ENCODE measurements at regions not wholly inside any gene's neighbourhood (a gene's known extent, or its start where the extent isn't known, plus 50 kb on each side); places are given as distances from the start of the nearest gene placed in this dataset.

GRCh38 chr7:116310141-116310540 lies 99.8 kb downstream of the TES start:
- POLR2A ChIA-PET = no interaction called here
- H3K36me3 Mint-ChIP-seq (ENCODE audit: low read depth) = no peaks in the 10 kb centered on the region
- H3K4me3 Mint-ChIP-seq = no peak overlapping the region
- DNase-seq (no peak), ATAC-seq (no peak)
- CTCF ChIA-PET = no interaction called here
- H3K27me3 Mint-ChIP-seq = peaks cover 9% of the 10 kb centered on the region
- intact Hi-C loops (cut with DNase I, micrococcal nuclease) = loop anchor here in 1 of 2 experiments (10.0 kb wide), 1 partner anchor 1375 kb away; no protein-coding TSS in a partner anchor
- no peak overlapping the region for H3K27ac Mint-ChIP-seq
- peaks cover 7% of the 10 kb centered on the region for H3K4me1 Mint-ChIP-seq
- H3K9me3 Mint-ChIP-seq (ENCODE audit: low read depth) = no peaks in the 10 kb centered on the region

GRCh38 chr7:116311259-116311658 lies 100.9 kb downstream of the TES start:
- CTCF ChIA-PET = interaction anchor here (1.2 to 1.5 kb wide), 2 partner anchors 131 to 281 kb away, joined by 3 to 4 read pairs; no protein-coding TSS in a partner anchor
- no peaks in the 10 kb centered on the region for H3K36me3 Mint-ChIP-seq (ENCODE audit: low read depth)
- peaks cover 7% of the 10 kb centered on the region for H3K4me1 Mint-ChIP-seq
- no peak for DNase-seq
- no peak for ATAC-seq
- POLR2A ChIA-PET = no interaction called here
- H3K27me3 Mint-ChIP-seq = peaks cover 6% of the 10 kb centered on the region
- no peak overlapping the region for H3K4me3 Mint-ChIP-seq
- no peak overlapping the region for H3K27ac Mint-ChIP-seq
- H3K9me3 Mint-ChIP-seq (ENCODE audit: low read depth) = no peaks in the 10 kb centered on the region
- intact Hi-C loops (cut with DNase I, micrococcal nuclease) = loop anchor here in 1 of 2 experiments (10.0 kb wide), 1 partner anchor 1376 kb away; no protein-coding TSS in a partner anchor

GRCh38 chr7:116311816-116312471 lies 101.6 kb downstream of the TES start:
- Mint-ChIP-seq H3K9me3 (ENCODE audit: low read depth) (no peaks in the 10 kb centered on the region), H3K4me1 (peaks cover 14% of the 10 kb centered on the region), H3K36me3 (ENCODE audit: low read depth) (no peaks in the 10 kb centered on the region), H3K27ac (no peak overlapping the region), H3K27me3 (peaks cover 10% of the 10 kb centered on the region), H3K4me3 (no peak overlapping the region)
- ATAC-seq = peak; percentile 83
- POLR2A ChIA-PET = no interaction called here
- CTCF ChIA-PET = interaction anchor here (1.2 to 1.5 kb wide), 2 partner anchors 132 to 280 kb away, joined by 3 to 4 read pairs; no protein-coding TSS in a partner anchor
- intact Hi-C loops (cut with DNase I, micrococcal nuclease) = loop anchor here in 1 of 2 experiments (10.0 kb wide), 1 partner anchor 1377 kb away; no protein-coding TSS in a partner anchor
- no peak for DNase-seq

- H3K9me3 Mint-ChIP-seq (ENCODE audit: low read depth) = peaks cover 2% of the 10 kb centered on the region
- ATAC-seq (no peak), DNase-seq (no peak)
- ChIA-PET POLR2A (no interaction called here), CTCF (no interaction called here)
- H3K4me3 Mint-ChIP-seq = no peak overlapping the region
- H3K36me3 Mint-ChIP-seq (ENCODE audit: low read depth) = no peaks in the 10 kb centered on the region
- H3K27ac Mint-ChIP-seq = no peak overlapping the region
- peaks cover 17% of the 10 kb centered on the region for H3K4me1 Mint-ChIP-seq
- peaks cover 16% of the 10 kb centered on the region for H3K27me3 Mint-ChIP-seq
- intact Hi-C loops (cut with DNase I, micrococcal nuclease) = loop anchor here in 1 of 2 experiments (10.0 kb wide), 1 partner anchor 1380 kb away; no protein-coding TSS in a partner anchor
Measured at GRCh38 chr7:116315293-116315692, 105.0 kb downstream of the TES start.

- H3K27ac Mint-ChIP-seq = no peak overlapping the region
- H3K9me3 Mint-ChIP-seq (ENCODE audit: low read depth) = peaks cover 2% of the 10 kb centered on the region
- POLR2A ChIA-PET = no interaction called here
- H3K4me3 Mint-ChIP-seq = no peak overlapping the region
- peaks cover 17% of the 10 kb centered on the region for H3K4me1 Mint-ChIP-seq
- H3K36me3 Mint-ChIP-seq (ENCODE audit: low read depth) = no peaks in the 10 kb centered on the region
- peaks cover 16% of the 10 kb centered on the region for H3K27me3 Mint-ChIP-seq
- ATAC-seq (no peak), DNase-seq (no peak)
- CTCF ChIA-PET = no interaction called here
- intact Hi-C loops (cut with DNase I, micrococcal nuclease) = loop anchor here (2.0 to 10.0 kb wide), 3 partner anchors 27 to 1381 kb away; no protein-coding TSS in a partner anchor
Measured at GRCh38 chr7:116315803-116316202, 105.5 kb downstream of the TES start.

GRCh38 chr7:116316838-116317628 lies 106.7 kb downstream of the TES start:
- Mint-ChIP-seq H3K4me3 (no peak overlapping the region), H3K9me3 (ENCODE audit: low read depth) (peaks cover 2% of the 10 kb centered on the region), H3K27ac (peak overlapping the region; percentile 38), H3K27me3 (peaks cover 16% of the 10 kb centered on the region), H3K36me3 (ENCODE audit: low read depth) (no peaks in the 10 kb centered on the region), H3K4me1 (peaks cover 14% of the 10 kb centered on the region)
- DNase-seq (peak; percentile 66), ATAC-seq (peak; percentile 95)
- intact Hi-C loops (cut with DNase I, micrococcal nuclease) = loop anchor here (1.0 to 10.0 kb wide), 4 partner anchors 26 to 1382 kb away; no protein-coding TSS in a partner anchor
- ChIA-PET CTCF (no interaction called here), POLR2A (no interaction called here)

GRCh38 chr7:116317907-116318306 lies 107.6 kb downstream of the TES start:
- H3K27ac Mint-ChIP-seq = no peak overlapping the region
- H3K36me3 Mint-ChIP-seq (ENCODE audit: low read depth) = no peaks in the 10 kb centered on the region
- H3K9me3 Mint-ChIP-seq (ENCODE audit: low read depth) = peaks cover 2% of the 10 kb centered on the region
- CTCF ChIA-PET = no interaction called here
- POLR2A ChIA-PET = no interaction called here
- H3K4me3 Mint-ChIP-seq = no peak overlapping the region
- peaks cover 19% of the 10 kb centered on the region for H3K27me3 Mint-ChIP-seq
- ATAC-seq (no peak), DNase-seq (no peak)
- peaks cover 10% of the 10 kb centered on the region for H3K4me1 Mint-ChIP-seq
- intact Hi-C loops (cut with DNase I, micrococcal nuclease) = loop anchor here (1.0 to 10.0 kb wide), 4 partner anchors 25 to 1383 kb away; no protein-coding TSS in a partner anchor

- H3K4me1 Mint-ChIP-seq = peaks cover 3% of the 10 kb centered on the region
- peaks cover 12% of the 10 kb centered on the region for H3K27me3 Mint-ChIP-seq
- H3K27ac Mint-ChIP-seq = no peak overlapping the region
- peaks cover 2% of the 10 kb centered on the region for H3K9me3 Mint-ChIP-seq (ENCODE audit: low read depth)
- no peak overlapping the region for H3K4me3 Mint-ChIP-seq
- ChIA-PET CTCF (interaction anchor here (0.9 to 1.3 kb wide), 4 partner anchors 12 to 273 kb away, joined by 3 to 4 read pairs (median 3); no protein-coding TSS in a partner anchor), POLR2A (no interaction called here)
- DNase-seq = no peak
- H3K36me3 Mint-ChIP-seq (ENCODE audit: low read depth) = no peaks in the 10 kb centered on the region
- no peak for ATAC-seq
- intact Hi-C loops (cut with DNase I, micrococcal nuclease) = no loop called here
Measured at GRCh38 chr7:116322541-116322940, 112.2 kb downstream of the TES start.

GRCh38 chr7:116324582-116324981 lies 114.2 kb downstream of the TES start:
- intact Hi-C loops (cut with DNase I, micrococcal nuclease) = no loop called here
- H3K4me1 Mint-ChIP-seq = peaks cover 3% of the 10 kb centered on the region
- DNase-seq = no peak
- H3K4me3 Mint-ChIP-seq = no peak overlapping the region
- ChIA-PET CTCF (no interaction called here), POLR2A (no interaction called here)
- H3K27ac Mint-ChIP-seq = no peak overlapping the region
- no peak for ATAC-seq
- H3K9me3 Mint-ChIP-seq (ENCODE audit: low read depth) = peaks cover under 1% of the 10 kb centered on the region
- H3K27me3 Mint-ChIP-seq = peaks cover 7% of the 10 kb centered on the region
- no peaks in the 10 kb centered on the region for H3K36me3 Mint-ChIP-seq (ENCODE audit: low read depth)

GRCh38 chr7:116325517-116325916 lies 115.2 kb downstream of the TES start:
- ChIA-PET POLR2A (no interaction called here), CTCF (interaction anchor here (0.7 to 1.3 kb wide), 2 partner anchors 13 to 111 kb away, joined by 4 read pairs; no protein-coding TSS in a partner anchor)
- Mint-ChIP-seq H3K27ac (no peak overlapping the region), H3K4me3 (no peak overlapping the region), H3K9me3 (ENCODE audit: low read depth) (no peaks in the 10 kb centered on the region), H3K27me3 (peaks cover 6% of the 10 kb centered on the region), H3K36me3 (ENCODE audit: low read depth) (no peaks in the 10 kb centered on the region), H3K4me1 (peaks cover 3% of the 10 kb centered on the region)
- DNase-seq (no peak), ATAC-seq (no peak)
- intact Hi-C loops (cut with DNase I, micrococcal nuclease) = no loop called here

- no peaks in the 10 kb centered on the region for H3K36me3 Mint-ChIP-seq (ENCODE audit: low read depth)
- no peak overlapping the region for H3K27ac Mint-ChIP-seq
- no peak for ATAC-seq
- intact Hi-C loops (cut with DNase I, micrococcal nuclease) = no loop called here
- POLR2A ChIA-PET = no interaction called here
- no peaks in the 10 kb centered on the region for H3K9me3 Mint-ChIP-seq (ENCODE audit: low read depth)
- peaks cover 3% of the 10 kb centered on the region for H3K4me1 Mint-ChIP-seq
- no peak overlapping the region for H3K4me3 Mint-ChIP-seq
- H3K27me3 Mint-ChIP-seq = peaks cover 6% of the 10 kb centered on the region
- DNase-seq = no peak
- CTCF ChIA-PET = no interaction called here
Measured at GRCh38 chr7:116327135-116327534, 116.8 kb downstream of the TES start.

Measured in activated CD4-positive, alpha-beta T cell treated with anti-CD3 and anti-CD28 coated beads for 36 hours (primary cell).